C4-2B (cell line): ENCODE measurements at regions not wholly inside any gene's neighbourhood (a gene's known extent, or its start where the extent isn't known, plus 50 kb on each side); places are given as distances from the start of the nearest gene placed in this dataset.

Source experiments
- CTCF ChIP-seq: fragments of 450-650 bp; conservative IDR thresholded peaks from 2 replicates; pipeline ENCODE4 v1.5.1; 2017; ENCODE audit warnings: mild to moderate bottlenecking
- ZFX ChIP-seq: fragments of 450-650 bp; IDR thresholded peaks from 2 replicates; pipeline ENCODE4 v1.6.1; 2017

- TF ChIP-seq CTCF (no peak), ZFX (no peak)
Measured at GRCh38 chr7:131174391-131174790, 153.3 kb upstream of the MKLN1 start.
